DND-41 (cell line): ENCODE measurements at regions not wholly inside any gene's neighbourhood (a gene's known extent, or its start where the extent isn't known, plus 50 kb on each side); places are given as distances from the start of the nearest gene placed in this dataset.

ENCODE experiments used
- EZH2 ChIP-seq: IDR thresholded peaks from 3 replicates; pipeline ENCODE4 v1.6.1; 2012; ENCODE audit warnings: borderline replicate concordance, low read depth, mild to moderate bottlenecking, moderate library complexity, low read length, inconsistent platforms; ENCODE audit not compliant: severe bottlenecking
- TF ChIP-seq, protein P1 (sequence below): IDR thresholded peaks from 2 replicates; pipeline ENCODE4 v1.5.1; 2012; ENCODE audit warnings: borderline replicate concordance, low read length, moderate library complexity, mild to moderate bottlenecking; ENCODE audit not compliant: poor library complexity, severe bottlenecking; ENCODE audit errors: extremely low read depth

- TF ChIP-seq, protein P1, sequence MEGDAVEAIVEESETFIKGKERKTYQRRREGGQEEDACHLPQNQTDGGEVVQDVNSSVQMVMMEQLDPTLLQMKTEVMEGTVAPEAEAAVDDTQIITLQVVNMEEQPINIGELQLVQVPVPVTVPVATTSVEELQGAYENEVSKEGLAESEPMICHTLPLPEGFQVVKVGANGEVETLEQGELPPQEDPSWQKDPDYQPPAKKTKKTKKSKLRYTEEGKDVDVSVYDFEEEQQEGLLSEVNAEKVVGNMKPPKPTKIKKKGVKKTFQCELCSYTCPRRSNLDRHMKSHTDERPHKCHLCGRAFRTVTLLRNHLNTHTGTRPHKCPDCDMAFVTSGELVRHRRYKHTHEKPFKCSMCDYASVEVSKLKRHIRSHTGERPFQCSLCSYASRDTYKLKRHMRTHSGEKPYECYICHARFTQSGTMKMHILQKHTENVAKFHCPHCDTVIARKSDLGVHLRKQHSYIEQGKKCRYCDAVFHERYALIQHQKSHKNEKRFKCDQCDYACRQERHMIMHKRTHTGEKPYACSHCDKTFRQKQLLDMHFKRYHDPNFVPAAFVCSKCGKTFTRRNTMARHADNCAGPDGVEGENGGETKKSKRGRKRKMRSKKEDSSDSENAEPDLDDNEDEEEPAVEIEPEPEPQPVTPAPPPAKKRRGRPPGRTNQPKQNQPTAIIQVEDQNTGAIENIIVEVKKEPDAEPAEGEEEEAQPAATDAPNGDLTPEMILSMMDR = no peak
- TF ChIP-seq EZH2 = no peak
Measured at GRCh38 chrX:75609406-75609805, 86.6 kb upstream of the ZDHHC15 start.
